ENCODE measurements at regions not wholly inside any gene's neighbourhood (a gene's known extent, or its start where the extent isn't known, plus 50 kb on each side); places are given as distances from the start of the nearest gene placed in this dataset.

- TF ChIP-seq POLR2A (IDR thresholded peaks at IDR 0.05) (no peak), CTCF (IDR thresholded peaks at IDR 0.05) (no peak)
Measured at GRCh38 chr9:32004431-32005076, 379.9 kb upstream of the ACO1 start.

GRCh38 chr9:32010322-32010721, 374.1 kb upstream of the ACO1 start:
- H3K4me1 ChIP-seq = no peaks in the 10 kb centered on the region
- no peaks in the 10 kb centered on the region for H3K27me3 ChIP-seq
- TF ChIP-seq POLR2A (IDR thresholded peaks at IDR 0.05) = no peak
- WGBS, 4 donors = 75 to 90% (median 84%) methylated on average over 3 to 8 of the region's 8 CpGs
- no peak overlapping the region for H3K4me3 ChIP-seq
- H3K9me3 ChIP-seq = no peaks in the 10 kb centered on the region
- no peak for DNase-seq
- no peak for ATAC-seq
- intact Hi-C loops (cut with DNase I) = no loop called here
- no peaks in the 10 kb centered on the region for H3K36me3 ChIP-seq
- no peak overlapping the region for H3K27ac ChIP-seq

More at GRCh38 chr9:32004431-32005076, 379.9 kb upstream of the ACO1 start:
- Histone ChIP-seq H3K4me3 (no peak overlapping the region), H3K27me3 (no peaks in the 10 kb centered on the region), H3K36me3 (no peaks in the 10 kb centered on the region), H3K27ac (no peak overlapping the region), H3K4me1 (no peaks in the 10 kb centered on the region), H3K9me3 (peaks cover 0 to 2% (median 0%) of the 10 kb centered on the region in 12 donors)
- no peak for DNase-seq
- 54 to 59% (median 55%) methylated on average over 7 of the region's 7 CpGs for WGBS, 4 donors
- ATAC-seq = no peak
- intact Hi-C loops (cut with DNase I) = no loop called here

DNA sequence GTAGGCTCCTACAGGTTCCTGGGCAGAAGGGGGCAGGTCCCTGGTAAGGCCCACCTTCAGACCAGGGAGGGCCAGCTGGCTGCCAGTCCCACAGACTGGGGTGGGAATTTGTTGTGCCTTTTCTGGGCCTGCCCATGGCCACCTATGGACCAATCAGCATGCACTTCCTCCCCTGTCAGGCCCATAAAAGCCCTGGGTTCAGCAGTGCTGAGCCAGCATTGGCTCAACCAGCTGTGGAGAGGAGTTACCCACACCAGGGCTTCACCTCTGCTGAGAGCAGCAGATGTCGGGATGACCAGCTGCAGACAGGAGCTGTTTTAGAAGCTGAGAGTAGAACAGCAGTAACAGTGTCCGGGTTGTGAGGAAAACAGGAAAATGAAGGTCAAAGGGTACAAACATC, 373.4 kb upstream of the ACO1 start:
- ATAC-seq = no peak
- DNase-seq = no peak
- H3K4me3 ChIP-seq = no peak overlapping the region
- no peaks in the 10 kb centered on the region for H3K27me3 ChIP-seq
- 57 to 73% (median 68%) methylated on average over 2 of the region's 2 CpGs for WGBS, 4 donors
- no peaks in the 10 kb centered on the region for H3K36me3 ChIP-seq
- H3K4me1 ChIP-seq = no peaks in the 10 kb centered on the region
- no peaks in the 10 kb centered on the region for H3K9me3 ChIP-seq
- H3K27ac ChIP-seq = no peak overlapping the region
- TF ChIP-seq POLR2A (IDR thresholded peaks at IDR 0.05) = no peak
- TF ChIP-seq CTCF (IDR thresholded peaks at IDR 0.05) = no peak
- intact Hi-C loops (cut with DNase I) = no loop called here

DNA sequence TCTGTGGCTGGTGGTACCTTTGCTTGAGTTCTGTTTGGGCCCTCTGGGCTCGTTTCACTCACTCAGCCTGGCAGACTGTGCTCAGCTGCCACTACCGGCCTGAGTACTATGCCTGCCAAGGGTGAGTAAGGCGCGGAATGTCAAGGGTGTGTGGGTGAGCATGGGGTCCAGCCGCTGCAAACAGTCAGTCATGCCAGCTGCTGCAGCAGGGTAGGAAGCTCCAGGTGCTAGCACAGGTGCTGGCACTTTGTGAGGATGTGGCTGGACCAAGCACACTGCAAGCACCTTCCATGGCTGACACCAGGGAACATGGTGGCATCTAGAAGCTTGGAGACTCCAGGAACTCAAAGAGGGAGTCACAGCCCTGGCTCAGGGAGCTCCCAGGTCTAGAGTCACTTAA, 368.6 kb upstream of the ACO1 start:
- H3K27me3 ChIP-seq = no peaks in the 10 kb centered on the region
- intact Hi-C loops (cut with DNase I) = no loop called here
- no peaks in the 10 kb centered on the region for H3K4me1 ChIP-seq
- H3K4me3 ChIP-seq = no peak overlapping the region
- 0 to 84% (median 76%) methylated on average over 1 to 5 of the region's 5 CpGs for WGBS, 4 donors
- no peak for DNase-seq
- no peaks in the 10 kb centered on the region for H3K9me3 ChIP-seq
- TF ChIP-seq CTCF (IDR thresholded peaks at IDR 0.05) (no peak), POLR2A (IDR thresholded peaks at IDR 0.05) (no peak)
- no peaks in the 10 kb centered on the region for H3K36me3 ChIP-seq
- H3K27ac ChIP-seq = no peak overlapping the region
- ATAC-seq = no peak

DNA sequence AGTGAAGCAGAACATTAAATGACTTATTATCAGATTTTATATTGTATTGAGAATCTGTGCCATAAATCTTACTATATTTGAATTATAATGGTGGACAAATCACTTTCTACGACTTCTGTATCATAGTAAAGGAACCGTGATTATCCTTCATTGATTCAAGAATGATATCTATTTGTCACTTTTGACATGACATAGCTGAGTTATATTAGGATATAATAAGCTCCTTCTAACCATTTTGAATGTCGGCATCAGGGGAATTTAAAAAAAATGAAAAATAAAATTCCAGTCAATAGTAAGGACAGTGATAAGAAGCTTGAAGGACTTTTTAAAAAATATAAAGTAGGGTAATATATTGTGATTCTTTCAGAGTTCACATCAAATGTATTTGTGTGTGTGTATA, 338.9 kb upstream of the ACO1 start:
- no peaks in the 10 kb centered on the region for H3K4me1 ChIP-seq
- intact Hi-C loops (cut with DNase I) = no loop called here
- no peak for ATAC-seq
- H3K36me3 ChIP-seq = no peaks in the 10 kb centered on the region
- 81 to 88% (median 85%) methylated on average over 3 of the region's 3 CpGs for WGBS, 4 donors
- H3K4me3 ChIP-seq = no peak overlapping the region
- no peak for TF ChIP-seq CTCF (IDR thresholded peaks at IDR 0.05)
- no peak for DNase-seq
- H3K9me3 ChIP-seq = no peaks in the 10 kb centered on the region
- no peak overlapping the region for H3K27ac ChIP-seq
- no peaks in the 10 kb centered on the region for H3K27me3 ChIP-seq
